Activated B cell treated with CpG ODN at 0.5 μM for 24 hours (primary cell): ENCODE measurements at regions not wholly inside any gene's neighbourhood (a gene's known extent, or its start where the extent isn't known, plus 50 kb on each side); places are given as distances from the start of the nearest gene placed in this dataset.

Source experiments
- ATAC-seq: fragments of 200-7000 bp; cut with Tn5 transposase; one replicate; pipeline ENCODE4 v1.10.0; 2021; ENCODE audit warnings: low read depth, mild to moderate bottlenecking, moderate library complexity
- CTCF ChIA-PET: fragments of 350-600 bp; sonication (Branson Sonifier 250); formaldehyde crosslinking; loops from one replicate; lab custom pipeline; 2021; ENCODE audit warnings: antibody characterized with exemption; lab: Charles Lee
- POLR2A ChIA-PET: fragments of 350-600 bp; sonication (Branson Sonifier 250); formaldehyde crosslinking; loops from one replicate; lab custom pipeline; 2021; ENCODE audit warnings: antibody characterized with exemption; lab: Charles Lee
- DNase-seq: peaks from one replicate; pipeline ENCODE4 v3.0.0; 2022
- H3K27ac Mint-ChIP-seq: one replicate; pipeline ENCODE4 v1.8.0; 2020; ENCODE audit warnings: mixed read lengths
- H3K27me3 Mint-ChIP-seq: one replicate; pipeline ENCODE4 v1.8.0; 2021; ENCODE audit warnings: mixed read lengths
- H3K36me3 Mint-ChIP-seq: one replicate; pipeline ENCODE4 v1.8.0; 2021; ENCODE audit warnings: low read depth, mixed read lengths
- H3K4me1 Mint-ChIP-seq: one replicate; pipeline ENCODE4 v1.8.0; 2021; ENCODE audit warnings: mixed read lengths
- H3K4me3 Mint-ChIP-seq: one replicate; pipeline ENCODE4 v1.8.0; 2020; ENCODE audit warnings: mild to moderate bottlenecking, mixed read lengths
- H3K9me3 Mint-ChIP-seq: one replicate; pipeline ENCODE4 v1.8.0; 2020; ENCODE audit warnings: mixed read lengths
- CTCF ChIP-seq: fragments of 200-600 bp; IDR thresholded peaks from one replicate; pipeline ENCODE4 v1.8.0; 2022; ENCODE audit warnings: antibody characterized with exemption, mild to moderate bottlenecking
- intact Hi-C: fragments of 100-400 bp; cut with micrococcal nuclease; formaldehyde crosslinking; loops from one replicate; pipeline ENCODE4 v1.15.1; 2024

GRCh38 chr13:37216331-37216730 lies 110.9 kb upstream of the CSNK1A1L start:
- no peaks in the 10 kb centered on the region for H3K27me3 Mint-ChIP-seq
- ChIA-PET POLR2A (no interaction called here), CTCF (no interaction called here)
- intact Hi-C loops, result no loop called here
- no peak for TF ChIP-seq CTCF
- no peaks in the 10 kb centered on the region for H3K36me3 Mint-ChIP-seq
- no peak overlapping the region for H3K4me3 Mint-ChIP-seq
- ATAC-seq (no peak), DNase-seq (no peak)
- no peak overlapping the region for H3K27ac Mint-ChIP-seq
- peaks cover 8% of the 10 kb centered on the region for H3K9me3 Mint-ChIP-seq
- H3K4me1 Mint-ChIP-seq, result no peaks in the 10 kb centered on the region

GRCh38 chr13:37212826-37213225 lies 107.4 kb upstream of the CSNK1A1L start:
- Mint-ChIP-seq H3K4me1 (no peaks in the 10 kb centered on the region), H3K4me3 (no peak overlapping the region), H3K9me3 (peaks cover 8% of the 10 kb centered on the region), H3K36me3 (no peaks in the 10 kb centered on the region), H3K27me3 (no peaks in the 10 kb centered on the region), H3K27ac (no peak overlapping the region)
- DNase-seq (no peak), ATAC-seq (no peak)
- ChIA-PET POLR2A (no interaction called here), CTCF (no interaction called here)
- no peak for TF ChIP-seq CTCF
- intact Hi-C loops, result no loop called here

GRCh38 chr13:37211487-37211886 lies 106.0 kb upstream of the CSNK1A1L start:
- DNase-seq, result no peak
- H3K4me1 Mint-ChIP-seq, result no peaks in the 10 kb centered on the region
- H3K4me3 Mint-ChIP-seq, result no peak overlapping the region
- intact Hi-C loops, result no loop called here
- no peak overlapping the region for H3K27ac Mint-ChIP-seq
- POLR2A ChIA-PET, result no interaction called here
- H3K27me3 Mint-ChIP-seq, result no peaks in the 10 kb centered on the region
- no peak for ATAC-seq
- H3K9me3 Mint-ChIP-seq, result peaks cover 8% of the 10 kb centered on the region
- H3K36me3 Mint-ChIP-seq, result no peaks in the 10 kb centered on the region
- no peak for TF ChIP-seq CTCF
- CTCF ChIA-PET, result no interaction called here

GRCh38 chr13:37209621-37210580 lies 104.4 kb upstream of the CSNK1A1L start:
- no peak for ATAC-seq
- Mint-ChIP-seq H3K27ac (no peak overlapping the region), H3K4me1 (no peaks in the 10 kb centered on the region), H3K4me3 (no peak overlapping the region), H3K9me3 (peaks cover 3% of the 10 kb centered on the region), H3K36me3 (no peaks in the 10 kb centered on the region), H3K27me3 (no peaks in the 10 kb centered on the region)
- CTCF ChIA-PET, result no interaction called here
- POLR2A ChIA-PET, result no interaction called here
- intact Hi-C loops, result no loop called here
- TF ChIP-seq CTCF, result no peak
- DNase-seq, result no peak

- CTCF ChIA-PET, result no interaction called here
- ATAC-seq, result no peak
- DNase-seq, result no peak
- H3K4me1 Mint-ChIP-seq, result no peaks in the 10 kb centered on the region
- no peak overlapping the region for H3K4me3 Mint-ChIP-seq
- H3K9me3 Mint-ChIP-seq, result peaks cover 3% of the 10 kb centered on the region
- intact Hi-C loops, result no loop called here
- no peaks in the 10 kb centered on the region for H3K27me3 Mint-ChIP-seq
- TF ChIP-seq CTCF, result no peak
- no peak overlapping the region for H3K27ac Mint-ChIP-seq
- POLR2A ChIA-PET, result no interaction called here
- no peaks in the 10 kb centered on the region for H3K36me3 Mint-ChIP-seq
Measured at GRCh38 chr13:37207691-37208451, 102.4 kb upstream of the CSNK1A1L start.
